ENCODE measurements at regions not wholly inside any gene's neighbourhood (a gene's known extent, or its start where the extent isn't known, plus 50 kb on each side); places are given as distances from the start of the nearest gene placed in this dataset.
A peak's percentile ranks its signal among the peaks of the same experiment; 100 is the strongest.

- TF ChIP-seq CTCF (conservative IDR thresholded peaks at IDR 0.05; ENCODE audit: low read depth, low read length) (0 out of 2 replicates have a peak, but pooled peaks have one; percentile 19), MAFK (IDR thresholded peaks at IDR 0.05; ENCODE audit: low read depth, low read length) (no peak), POLR2A (IDR thresholded peaks at IDR 0.05; ENCODE audit: low read depth, low read length) (no peak), NFE2L2 (IDR thresholded peaks at IDR 0.05; ENCODE audit: low read depth, low read length) (no peak), BHLHE40 (IDR thresholded peaks at IDR 0.05; ENCODE audit: low read depth, low read length) (no peak), RCOR1 (IDR thresholded peaks at IDR 0.05; ENCODE audit: insufficient replicate concordance, low read length) (no peak)
Measured at GRCh38 chr5:114055318-114056184, 306.3 kb upstream of the KCNN2 start.
